Rectal smooth muscle tissue (tissue), 1 donor: ENCODE measurements at regions not wholly inside any gene's neighbourhood (a gene's known extent, or its start where the extent isn't known, plus 50 kb on each side); places are given as distances from the start of the nearest gene placed in this dataset.
"Not testable (repeated sequence)": the region's sequence is repeated elsewhere in the genome, so short reads cannot be mapped to it uniquely, and the experiment has no call there.

Experiments
- H3K27ac ChIP-seq: one replicate; pipeline ENCODE4 v1.7.0; 2013; ENCODE audit warnings: low read depth, low read length, inconsistent platforms
- H3K27me3 ChIP-seq: one replicate; pipeline ENCODE4 v1.7.0; 2013; ENCODE audit warnings: low read length; ENCODE audit not compliant: control insufficient read depth, insufficient read depth
- H3K36me3 ChIP-seq: one replicate; pipeline ENCODE4 v1.7.0; 2013; ENCODE audit warnings: low read length; ENCODE audit not compliant: control insufficient read depth, insufficient read depth
- H3K4me1 ChIP-seq: one replicate; pipeline ENCODE4 v1.7.0; 2013; ENCODE audit warnings: low read length; ENCODE audit not compliant: control insufficient read depth, insufficient read depth
- H3K4me3 ChIP-seq: one replicate; pipeline ENCODE4 v1.7.0; 2013; ENCODE audit warnings: low read length
- H3K9ac ChIP-seq: one replicate; pipeline ENCODE4 v1.7.0; 2013; ENCODE audit warnings: low read length

DNA sequence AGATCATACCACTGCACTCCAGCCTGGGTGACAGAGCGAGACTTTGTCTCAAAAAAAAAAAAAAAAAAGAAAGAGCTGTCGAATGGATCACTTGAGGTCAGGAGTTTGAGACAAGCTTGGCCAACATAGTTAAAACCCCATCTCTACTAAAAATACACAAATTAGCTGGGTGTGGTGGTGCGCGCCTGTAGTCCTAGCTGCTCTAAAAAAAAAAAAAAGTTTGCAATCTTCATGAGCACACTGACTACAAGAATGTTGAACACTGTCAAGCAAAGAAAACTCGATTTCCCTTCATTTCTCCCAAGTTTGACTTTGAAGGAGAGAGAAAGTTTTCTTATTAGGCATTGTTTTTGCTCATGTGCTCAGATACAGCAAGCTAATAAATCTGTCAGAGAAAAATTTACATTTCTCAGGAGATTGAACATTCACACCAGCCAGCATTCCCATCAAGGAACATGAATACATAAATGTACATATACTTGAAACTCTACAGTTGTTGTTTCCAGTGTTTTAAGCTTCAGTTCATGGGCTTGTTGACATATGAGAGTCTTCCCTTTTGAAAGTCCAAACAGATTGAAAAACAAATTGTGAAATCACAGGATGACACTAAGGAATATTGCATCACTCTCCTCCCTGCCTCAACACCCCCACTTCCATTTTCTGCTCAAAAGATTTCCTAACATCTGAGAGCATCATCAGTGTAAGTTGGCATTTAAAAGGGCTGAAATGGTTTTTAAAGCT, 81.8 kb downstream of the ARRDC3 start:
- H3K36me3 ChIP-seq = no peaks in the 10 kb centered on the region
- no peaks in the 10 kb centered on the region for H3K27me3 ChIP-seq
- no peak overlapping the region for H3K4me3 ChIP-seq
- no peaks in the 10 kb centered on the region for H3K4me1 ChIP-seq
- H3K27ac ChIP-seq = no peak overlapping the region
- H3K9ac ChIP-seq = no peak overlapping the region

DNA sequence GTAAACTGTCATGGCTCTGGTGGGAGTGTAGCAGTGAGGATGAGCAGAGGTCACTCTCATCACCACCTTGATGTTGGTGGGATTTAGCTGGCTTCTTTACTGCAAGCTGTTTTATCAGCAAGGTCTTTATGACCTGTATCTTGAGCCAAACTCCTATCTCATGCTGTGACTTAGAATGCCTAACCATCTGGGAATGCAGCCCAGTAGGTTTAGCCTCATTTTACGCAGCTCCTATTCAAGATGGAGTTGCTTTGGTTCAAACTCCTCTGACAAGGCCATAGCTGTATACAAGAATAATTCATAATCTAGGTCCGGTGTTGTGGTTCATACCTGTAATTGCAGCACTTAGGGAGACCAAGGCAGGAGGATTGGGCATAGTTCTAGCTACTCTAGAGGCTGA, 85.1 kb downstream of the ARRDC3 start:
- Histone ChIP-seq H3K4me3 (no peak overlapping the region), H3K27me3 (no peaks in the 10 kb centered on the region), H3K27ac (no peak overlapping the region), H3K9ac (no peak overlapping the region), H3K36me3 (no peaks in the 10 kb centered on the region), H3K4me1 (no peaks in the 10 kb centered on the region)

DNA sequence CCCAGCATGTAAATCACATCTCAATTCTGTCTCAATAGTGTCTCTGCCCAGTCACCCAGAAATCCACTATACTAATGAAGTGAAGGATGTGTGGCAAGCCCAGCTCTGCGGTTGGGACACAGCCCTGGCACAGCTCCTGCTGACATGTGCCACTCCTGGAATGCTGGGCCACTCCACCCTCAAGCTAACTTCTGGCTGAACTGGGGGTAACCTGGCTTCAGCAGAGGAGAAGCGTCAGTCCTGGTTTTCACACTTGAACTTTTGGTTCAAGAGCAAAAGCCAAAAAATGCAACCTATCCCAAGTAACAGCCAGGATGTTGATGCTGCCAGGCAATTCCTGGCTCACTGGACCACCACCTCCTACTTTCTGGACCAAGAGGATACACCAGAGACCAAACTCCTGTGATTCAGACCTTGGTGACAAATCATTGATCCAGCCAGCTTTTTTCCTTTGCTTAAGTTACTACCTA, 86.4 kb downstream of the ARRDC3 start:
- Histone ChIP-seq H3K27me3 (no peaks in the 10 kb centered on the region), H3K36me3 (no peaks in the 10 kb centered on the region), H3K4me1 (no peaks in the 10 kb centered on the region), H3K4me3 (no peak overlapping the region), H3K9ac (no peak overlapping the region), H3K27ac (no peak overlapping the region)

- not testable (repeated sequence) for H3K27ac ChIP-seq
These were observed 87.0 kb downstream of the ARRDC3 start for GRCh38 chr5:91296102-91296501.

DNA sequence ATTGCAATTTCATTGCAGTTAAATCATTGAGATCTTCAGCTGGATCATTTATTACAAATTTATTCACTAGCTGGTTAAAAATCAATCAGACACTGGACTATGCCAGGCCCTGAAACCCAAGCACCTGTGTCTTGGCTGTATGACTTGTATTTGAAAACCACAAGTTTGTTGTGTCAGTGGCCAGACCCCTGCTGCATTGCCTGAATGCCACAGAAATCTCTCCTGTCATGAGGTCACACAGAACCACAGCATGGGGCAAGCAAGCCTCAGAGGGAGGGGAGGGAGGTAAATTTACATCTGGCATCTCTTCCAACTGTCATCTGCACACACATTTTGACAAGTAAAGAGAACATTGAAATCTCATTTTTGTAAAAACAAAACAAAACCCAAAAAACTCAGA, 90.0 kb downstream of the ARRDC3 start:
- H3K36me3 ChIP-seq = no peaks in the 10 kb centered on the region
- no peaks in the 10 kb centered on the region for H3K27me3 ChIP-seq
- H3K9ac ChIP-seq = no peak overlapping the region
- peaks cover 10% of the 10 kb centered on the region for H3K4me1 ChIP-seq
- no peak overlapping the region for H3K4me3 ChIP-seq
- no peak overlapping the region for H3K27ac ChIP-seq

More at GRCh38 chr5:91296102-91296501, 87.0 kb downstream of the ARRDC3 start:
- H3K36me3 ChIP-seq, H3K27me3 ChIP-seq, H3K9ac ChIP-seq, H3K4me1 ChIP-seq, H3K4me3 ChIP-seq: not testable (repeated sequence)

DNA sequence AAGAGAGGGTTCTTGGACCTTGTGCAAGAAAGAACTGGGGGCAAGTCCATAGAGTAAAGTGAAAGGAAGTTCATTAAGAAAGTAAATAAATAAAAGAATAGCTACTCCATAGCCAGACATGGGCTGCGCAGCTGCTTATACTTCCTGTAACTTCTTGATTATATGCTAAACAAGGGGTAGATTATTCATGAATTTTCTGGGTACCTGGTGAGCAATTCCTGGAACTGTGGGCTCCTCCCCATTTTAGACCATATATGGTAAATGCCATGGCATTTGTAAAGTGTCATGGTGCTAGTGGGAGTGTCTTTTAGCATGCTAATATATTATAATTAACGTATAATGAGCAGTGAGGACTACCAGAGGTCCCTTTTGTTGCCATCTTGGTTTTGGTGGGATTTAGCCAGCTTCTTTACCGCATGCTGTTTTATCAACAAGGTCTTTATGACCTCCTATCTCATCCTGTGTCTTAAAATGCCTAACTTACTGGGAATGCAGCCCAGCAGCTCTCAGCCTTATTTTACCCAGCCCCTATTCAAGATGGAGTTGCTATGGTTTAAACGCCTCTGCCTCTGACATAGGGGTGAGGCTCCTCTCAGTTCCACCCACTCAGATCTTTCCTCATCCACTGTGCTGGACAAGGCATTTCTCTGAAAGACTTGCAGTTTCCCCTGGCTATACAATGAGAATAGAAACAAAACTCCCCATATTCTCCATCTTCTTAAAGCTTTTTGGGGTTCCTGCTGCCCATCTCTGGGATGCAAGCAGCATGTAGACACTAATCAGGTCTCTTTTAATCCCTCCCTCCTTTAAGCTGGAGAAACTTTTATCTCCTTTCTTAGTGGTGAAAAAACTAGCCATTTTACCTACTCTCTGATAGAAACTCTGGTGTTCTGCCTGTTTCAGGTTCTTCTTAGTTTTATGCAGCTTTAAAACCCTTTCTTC, 91.2 kb downstream of the ARRDC3 start:
- Histone ChIP-seq H3K36me3 (no peaks in the 10 kb centered on the region), H3K4me3 (no peak overlapping the region), H3K9ac (no peak overlapping the region), H3K27me3 (no peaks in the 10 kb centered on the region), H3K27ac (no peak overlapping the region), H3K4me1 (peaks cover 13% of the 10 kb centered on the region)

DNA sequence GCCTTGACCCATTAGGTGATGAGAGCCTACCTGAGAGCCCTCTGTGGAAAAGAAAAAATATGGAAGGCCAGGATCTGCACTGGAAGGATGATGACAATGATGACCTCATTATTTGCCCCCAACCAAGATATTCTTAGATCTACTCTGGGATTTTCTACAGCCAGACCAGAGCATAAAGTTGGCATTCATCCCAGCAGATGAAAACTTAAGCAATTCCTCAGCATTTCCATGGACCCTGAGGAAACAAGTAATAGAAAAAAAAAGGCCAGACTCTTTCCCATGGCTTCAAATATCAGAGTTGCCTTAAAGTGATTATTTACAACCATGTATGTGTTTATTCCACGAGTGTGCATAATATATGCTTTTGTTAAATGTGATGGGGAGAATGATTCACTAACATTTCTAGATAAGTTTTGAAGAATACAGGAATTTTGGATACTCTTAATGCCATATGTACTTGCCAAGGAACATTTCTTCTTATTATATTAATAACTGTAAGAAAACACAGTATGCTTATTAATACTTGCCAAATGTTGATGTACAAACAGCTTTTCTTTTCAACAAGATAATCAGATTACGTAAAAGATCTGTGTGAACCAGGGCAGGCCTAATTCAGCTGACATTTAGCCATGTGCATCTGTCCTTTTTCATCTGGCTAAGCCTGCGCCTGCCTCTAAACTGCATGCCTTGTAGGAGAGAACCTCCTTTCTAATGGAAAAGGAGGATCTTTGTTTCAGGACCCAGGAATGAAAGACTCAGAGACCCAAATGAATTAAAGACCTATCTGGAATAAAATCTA, 94.8 kb downstream of the ARRDC3 start:
- Histone ChIP-seq H3K27me3 (no peaks in the 10 kb centered on the region), H3K36me3 (no peaks in the 10 kb centered on the region), H3K9ac (no peak overlapping the region), H3K4me1 (peaks cover 17% of the 10 kb centered on the region), H3K4me3 (no peak overlapping the region), H3K27ac (peak overlapping the region; percentile 87)

DNA sequence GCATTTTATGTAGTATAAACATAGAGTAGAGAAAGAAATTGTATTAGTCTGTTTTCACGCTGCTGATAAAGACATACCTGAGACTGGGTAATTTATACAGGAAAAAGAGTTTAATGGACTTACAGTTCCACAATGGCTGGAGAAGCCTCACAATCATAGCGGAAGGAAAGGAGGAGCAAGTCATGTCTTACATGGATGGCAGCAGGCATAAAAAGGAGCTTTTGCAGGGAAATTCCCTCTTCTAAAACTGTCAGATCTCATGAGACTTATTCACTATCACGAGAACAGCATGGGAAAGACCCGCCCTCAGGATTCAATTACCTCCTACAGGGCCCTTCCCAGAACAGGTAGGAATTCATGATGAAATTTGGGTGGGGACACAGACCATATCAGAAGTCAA, 98.1 kb downstream of the ARRDC3 start:
- H3K4me1 ChIP-seq = peaks cover 24% of the 10 kb centered on the region
- not testable (repeated sequence) for H3K27ac ChIP-seq, H3K4me3 ChIP-seq, H3K27me3 ChIP-seq, H3K9ac ChIP-seq, H3K36me3 ChIP-seq

GRCh38 chr5:91283899-91284298, 99.2 kb downstream of the ARRDC3 start:
- peaks cover 21% of the 10 kb centered on the region for H3K4me1 ChIP-seq

GRCh38 chr5:91283326-91283725, 99.8 kb downstream of the ARRDC3 start:
- Histone ChIP-seq H3K27ac (no peak overlapping the region), H3K27me3 (no peaks in the 10 kb centered on the region), H3K4me3 (no peak overlapping the region), H3K9ac (no peak overlapping the region), H3K4me1 (peaks cover 16% of the 10 kb centered on the region), H3K36me3 (no peaks in the 10 kb centered on the region)

More at GRCh38 chr5:91283899-91284298, 99.2 kb downstream of the ARRDC3 start:
- H3K27me3 ChIP-seq = no peaks in the 10 kb centered on the region
- no peak overlapping the region for H3K4me3 ChIP-seq
- H3K9ac ChIP-seq = no peak overlapping the region
- H3K27ac ChIP-seq = peak overlapping the region; percentile 18
- no peaks in the 10 kb centered on the region for H3K36me3 ChIP-seq

DNA sequence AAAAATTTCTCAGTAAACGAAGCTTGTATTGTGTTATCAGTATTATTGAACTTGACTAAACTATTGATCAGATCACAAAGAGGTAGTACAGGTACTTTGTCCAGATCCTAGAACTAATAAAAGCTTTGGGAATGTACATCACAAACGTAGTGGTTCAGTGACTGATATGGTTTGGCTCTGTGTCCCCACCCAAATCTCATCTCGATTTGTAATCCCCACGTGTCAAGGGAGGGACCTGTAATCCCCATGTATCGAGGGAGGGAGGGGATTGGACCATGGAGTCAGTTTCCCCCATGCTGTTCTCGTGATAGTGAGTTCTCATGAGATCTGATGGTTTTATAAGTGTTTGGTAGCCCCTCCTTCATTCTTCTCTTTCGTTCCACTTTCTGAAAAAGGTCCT, 100.9 kb downstream of the ARRDC3 start:
- H3K4me1 ChIP-seq = peaks cover 11% of the 10 kb centered on the region
- H3K36me3 ChIP-seq = no peaks in the 10 kb centered on the region
- H3K27ac ChIP-seq = no peak overlapping the region
- H3K4me3 ChIP-seq = no peak overlapping the region
- no peak overlapping the region for H3K9ac ChIP-seq
- H3K27me3 ChIP-seq = no peaks in the 10 kb centered on the region

DNA sequence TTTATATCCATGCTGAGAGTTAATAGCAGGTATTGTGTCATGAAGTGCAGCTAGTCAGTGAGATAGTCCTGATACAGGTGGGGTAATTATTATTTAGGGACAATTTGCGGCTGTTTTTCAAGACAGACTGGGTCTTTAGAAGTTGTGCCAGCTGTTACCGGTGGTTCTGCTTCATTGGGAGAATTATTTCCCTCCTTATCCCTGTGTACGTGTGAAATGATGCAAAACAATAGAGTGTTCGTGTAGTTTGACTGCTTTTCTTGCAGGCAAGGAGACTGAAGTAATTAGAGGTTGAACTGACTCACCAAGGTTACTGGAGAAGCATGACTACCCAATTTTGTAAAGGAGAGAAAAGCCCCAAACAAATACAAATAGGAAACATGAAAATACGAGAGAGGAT, 101.7 kb downstream of the ARRDC3 start:
- H3K4me1 ChIP-seq = peaks cover 11% of the 10 kb centered on the region
- H3K27ac ChIP-seq = peak overlapping the region; percentile 90
- H3K9ac ChIP-seq = no peak overlapping the region

More for the DNA sequence above, 101.7 kb downstream of the ARRDC3 start:
- no peaks in the 10 kb centered on the region for H3K27me3 ChIP-seq
- no peak overlapping the region for H3K4me3 ChIP-seq
- no peaks in the 10 kb centered on the region for H3K36me3 ChIP-seq
